GM19452 (cell line): ENCODE measurements at regions not wholly inside any gene's neighbourhood (a gene's known extent, or its start where the extent isn't known, plus 50 kb on each side); places are given as distances from the start of the nearest gene placed in this dataset.
"Not testable (repeated sequence)": the region's sequence is repeated elsewhere in the genome, so short reads cannot be mapped to it uniquely, and the experiment has no call there.

Experiments
- ATAC-seq: cut with Tn5 transposase; IDR thresholded peaks from one replicate; pipeline ENCODE4 v1.9.1; 2021; ENCODE audit not compliant: unreplicated experiment

DNA sequence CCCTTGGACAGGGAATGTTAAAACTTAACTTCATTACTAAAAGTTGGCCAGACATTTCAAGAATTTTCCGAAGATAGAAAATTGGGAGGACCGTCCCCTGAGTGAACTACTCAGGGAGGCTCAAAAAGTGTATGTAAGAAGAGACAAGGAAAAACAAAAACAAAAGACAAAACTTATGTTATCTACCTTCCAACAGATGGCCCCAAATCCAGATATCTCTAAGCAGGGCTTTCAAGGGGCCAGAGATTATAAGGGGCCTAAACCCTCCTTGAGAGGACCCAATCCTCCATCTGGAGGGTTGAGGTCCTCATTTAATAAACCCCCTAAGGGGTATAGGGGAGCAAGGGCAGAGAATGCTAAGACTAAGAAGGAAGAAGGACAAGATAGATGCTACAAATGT is 203.6 kb downstream of the SH2D4B start:
- no peak for ATAC-seq

DNA sequence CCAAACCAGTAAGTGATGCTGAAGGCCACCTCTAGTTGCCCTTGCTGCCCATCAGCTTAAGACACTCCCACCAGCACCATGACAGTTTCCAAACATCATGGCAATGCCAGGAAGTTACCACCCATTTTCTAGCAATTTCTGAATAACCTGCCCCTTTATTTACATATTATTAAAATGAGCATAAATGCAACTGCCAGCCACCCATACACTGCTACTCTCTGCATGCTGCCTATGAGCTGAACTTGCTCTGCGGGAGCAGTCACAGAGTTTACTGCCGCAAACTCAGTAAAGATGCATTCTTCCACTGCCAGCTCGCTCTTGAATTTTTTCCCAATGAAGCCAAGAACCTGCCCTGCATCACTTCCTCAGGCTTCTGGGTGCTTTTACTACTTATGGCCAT is 212.6 kb downstream of the SH2D4B start:
- no peak for ATAC-seq

DNA sequence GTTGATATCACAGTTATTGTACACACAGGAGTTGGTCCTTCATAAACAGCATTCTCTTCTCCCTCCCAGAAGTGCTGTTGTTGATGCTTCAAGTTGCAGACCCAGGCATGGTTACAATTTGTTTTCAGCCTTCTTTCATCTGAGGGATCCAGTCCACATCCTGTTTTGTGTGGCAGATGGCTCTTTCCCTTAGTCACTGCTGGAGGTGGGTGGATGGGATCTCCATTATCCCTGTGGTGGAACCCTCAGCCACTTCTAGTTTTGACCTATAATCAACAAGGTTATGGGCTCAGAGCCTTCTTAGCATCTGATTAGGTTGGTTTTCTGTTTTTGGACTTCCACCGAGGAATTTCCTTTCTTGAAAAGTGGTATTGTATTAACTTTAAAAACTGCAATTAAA is 214.2 kb downstream of the SH2D4B start:
- no peak for ATAC-seq

DNA sequence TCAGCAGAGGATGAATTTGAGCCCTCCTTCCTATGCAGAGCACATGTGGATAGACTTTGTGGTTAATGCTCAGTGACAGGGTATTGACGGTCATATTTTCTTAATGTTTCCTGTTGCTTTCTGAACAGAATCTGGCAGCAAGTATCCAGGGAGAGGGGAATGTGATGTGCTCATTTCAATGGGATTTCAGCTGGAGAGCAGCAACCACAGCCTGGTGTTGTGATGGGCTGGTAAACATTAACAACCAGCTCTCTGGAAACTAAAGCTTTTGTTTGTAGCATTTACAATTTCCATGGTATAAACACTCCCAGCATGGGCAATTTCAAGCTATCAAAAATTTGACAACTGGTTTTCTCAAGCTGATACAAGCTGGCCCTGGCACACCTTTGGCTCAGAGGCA is 215.9 kb downstream of the SH2D4B start:
- ATAC-seq, result no peak

DNA sequence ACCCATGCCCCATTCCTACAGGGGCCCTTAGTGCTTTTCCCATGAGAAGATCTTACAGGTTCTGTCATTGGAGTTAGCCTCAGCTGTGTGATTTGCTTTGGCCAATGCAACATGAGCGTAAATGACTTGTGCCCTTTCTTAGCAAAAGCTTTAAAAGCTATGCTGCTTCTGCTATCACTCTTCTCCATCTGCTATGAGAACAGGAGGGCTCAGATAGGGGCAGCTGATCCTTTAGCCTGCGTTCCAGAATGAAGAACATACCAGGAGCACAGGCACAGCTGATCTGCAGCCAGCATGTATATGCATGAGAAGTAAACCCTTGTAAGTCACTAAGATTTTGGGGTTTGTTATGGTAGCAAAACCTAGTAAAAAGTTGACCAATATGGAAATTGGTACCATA is 218.2 kb downstream of the SH2D4B start:
- no peak for ATAC-seq

DNA sequence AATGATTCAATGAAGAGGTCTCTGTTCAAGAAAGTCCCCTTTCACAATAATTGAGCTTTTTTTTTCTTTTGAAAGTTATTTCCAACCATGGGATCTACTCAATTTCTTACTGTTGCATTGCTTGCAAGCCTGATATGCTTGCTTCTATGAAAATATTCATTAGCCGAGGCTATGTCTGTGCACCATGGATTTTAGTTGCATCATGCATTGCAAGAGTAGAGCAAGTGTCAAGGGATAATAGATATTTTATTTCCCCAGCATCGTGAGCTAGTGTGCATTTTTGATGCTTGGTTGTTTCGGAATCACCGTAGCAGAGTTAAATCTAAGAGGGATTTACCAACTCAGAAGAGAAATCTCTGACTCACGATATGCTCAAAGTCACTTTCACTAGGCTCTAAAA is 222.0 kb downstream of the SH2D4B start:
- ATAC-seq, result no peak

DNA sequence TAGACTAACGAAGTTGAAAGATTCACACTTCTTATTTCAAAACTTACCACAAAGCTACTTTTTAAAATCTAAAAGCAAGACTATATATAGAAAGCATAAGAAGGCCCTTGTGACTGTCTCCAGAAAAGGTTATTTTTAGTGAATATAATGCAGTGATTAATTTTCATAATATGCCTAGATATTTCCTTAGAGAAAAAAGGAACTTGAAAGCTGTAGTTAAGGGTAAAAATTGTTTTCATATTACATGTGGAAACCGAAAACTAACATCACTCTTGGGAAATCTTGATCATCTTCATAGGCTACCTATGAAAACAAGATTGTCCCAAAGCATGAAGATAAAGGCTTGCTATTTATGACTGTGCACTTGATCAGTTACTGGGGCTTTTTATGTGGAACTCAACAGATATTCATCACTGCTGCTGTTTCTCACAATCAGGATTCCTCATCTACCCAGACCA is 223.2 kb downstream of the SH2D4B start:
- ATAC-seq, result no peak

DNA sequence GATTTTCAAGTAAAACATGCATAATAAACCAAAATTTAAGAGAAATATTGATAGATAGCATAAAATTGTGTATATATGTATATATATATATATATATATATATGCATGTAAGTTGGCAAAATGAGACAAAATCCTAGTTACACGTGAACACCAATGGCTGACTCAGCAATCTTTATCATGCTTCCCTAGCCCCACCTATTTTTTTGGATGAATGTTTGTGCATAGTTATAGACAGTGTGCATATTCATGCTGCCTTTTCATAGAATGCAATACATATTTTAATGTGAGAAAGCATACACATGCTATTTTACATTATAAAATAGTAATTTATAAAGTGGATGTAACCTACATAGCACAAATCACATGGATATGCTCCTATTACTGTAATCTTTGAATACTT is 230.3 kb downstream of the SH2D4B start:
- ATAC-seq, result no peak

DNA sequence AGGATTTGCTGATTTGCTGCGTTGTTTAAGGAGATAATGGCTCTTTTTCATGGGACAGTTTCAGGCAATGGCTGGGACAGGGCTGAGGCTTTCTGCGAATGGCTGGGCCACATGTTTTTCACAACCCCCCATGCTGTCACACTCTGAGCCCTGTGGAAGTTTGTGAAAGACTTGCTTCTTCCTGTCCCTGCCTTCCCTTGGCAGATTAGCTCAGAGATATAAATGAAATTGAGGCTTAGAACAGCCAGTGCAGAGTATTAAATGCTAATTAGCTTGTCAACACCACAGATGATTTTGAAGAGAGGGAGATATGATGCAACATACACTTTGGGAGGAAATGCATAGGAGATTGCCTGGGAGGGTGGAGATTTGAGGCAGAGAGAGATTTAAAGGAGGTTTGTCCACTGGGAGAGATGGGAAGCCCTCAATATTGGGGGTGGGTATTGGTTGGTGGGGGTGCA is 232.0 kb downstream of the SH2D4B start:
- ATAC-seq, result no peak

DNA sequence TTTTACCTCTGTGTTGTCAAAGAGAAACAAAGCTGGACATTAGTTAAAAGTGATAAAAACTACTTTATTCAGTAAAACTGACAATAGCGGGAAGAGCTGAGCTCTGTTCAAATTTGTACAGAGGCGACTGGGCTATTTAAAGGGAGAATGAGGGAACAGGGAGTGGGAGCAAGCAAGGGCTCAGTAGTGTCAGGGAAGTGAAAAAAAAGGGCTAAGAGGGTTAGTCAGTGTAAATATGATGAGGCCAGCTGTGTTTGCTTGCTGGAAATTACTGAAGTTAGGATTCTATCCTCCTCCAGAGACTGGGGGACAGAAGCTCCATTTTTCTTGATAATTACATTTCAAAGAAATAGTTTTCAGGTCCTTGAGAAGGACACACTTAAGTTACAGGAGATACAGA is 232.5 kb downstream of the SH2D4B start:
- ATAC-seq, result no peak

DNA sequence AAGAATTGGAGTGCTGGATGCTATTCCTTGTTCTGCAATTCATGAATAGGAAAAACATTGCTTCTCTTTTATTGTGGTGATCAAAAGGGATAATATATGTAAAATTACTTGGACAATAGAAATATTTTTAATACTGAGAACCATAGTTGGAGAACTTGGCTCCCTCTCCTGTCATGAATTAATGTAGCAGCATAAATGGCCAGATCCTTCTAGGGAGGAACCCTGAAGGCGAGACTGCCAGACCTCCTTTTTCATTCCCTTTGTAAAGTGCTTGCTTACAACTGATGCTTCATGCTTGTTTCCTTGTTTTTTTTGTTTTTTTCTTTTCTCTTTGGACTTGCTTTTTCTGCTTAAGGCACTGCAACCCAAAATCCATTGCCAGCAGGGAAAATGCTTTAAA is 233.6 kb downstream of the SH2D4B start:
- no peak for ATAC-seq

DNA sequence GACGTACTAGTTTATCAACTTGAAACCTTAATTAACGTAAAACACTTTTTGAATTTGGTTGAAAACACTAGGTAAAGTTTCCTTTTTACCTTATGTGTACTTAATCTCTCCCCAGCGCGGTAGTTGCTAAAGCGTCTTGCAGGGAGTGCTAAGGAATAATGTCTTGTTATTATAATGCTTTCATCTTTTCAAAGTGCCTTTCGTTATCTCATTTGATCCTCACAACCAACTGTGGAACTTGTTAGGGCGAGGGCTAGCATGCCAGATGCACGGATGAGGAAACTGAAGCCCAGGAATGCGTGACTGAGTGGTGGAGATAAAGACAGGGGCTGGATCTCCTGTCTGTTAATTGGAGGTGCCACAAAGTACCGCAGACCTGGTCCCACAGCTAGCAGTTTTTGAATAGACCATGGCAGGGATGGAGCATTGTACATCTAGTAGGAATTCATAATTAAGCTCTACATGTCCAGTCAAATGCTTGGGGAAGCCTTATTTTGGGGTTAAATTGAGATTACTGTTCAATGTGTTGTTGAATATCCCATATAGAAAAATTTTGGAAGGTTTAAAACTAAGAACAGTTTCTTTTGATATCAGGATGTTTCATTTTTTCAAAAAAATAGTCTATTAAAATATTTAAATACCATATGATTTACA is 234.3 kb downstream of the SH2D4B start:
- ATAC-seq, result no peak

DNA sequence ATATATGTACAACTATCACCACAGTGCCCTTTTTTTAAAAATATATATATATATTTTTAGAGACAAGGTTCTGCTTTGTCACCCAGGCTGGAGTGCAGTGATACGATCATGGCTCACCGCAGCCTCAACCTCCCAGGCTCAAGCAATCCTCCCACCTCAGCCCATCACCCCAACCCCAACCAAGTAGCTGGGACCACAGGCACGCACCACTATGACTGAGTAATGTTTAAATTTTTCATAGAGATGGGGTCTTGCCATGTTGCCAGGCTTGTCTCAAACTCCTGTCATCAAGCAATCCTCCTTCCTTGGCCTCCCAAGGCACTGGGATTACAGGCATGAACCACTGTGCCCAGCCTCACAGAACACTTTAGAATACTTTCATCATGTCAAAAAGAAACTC is 234.9 kb downstream of the SH2D4B start:
- ATAC-seq, result no peak

DNA sequence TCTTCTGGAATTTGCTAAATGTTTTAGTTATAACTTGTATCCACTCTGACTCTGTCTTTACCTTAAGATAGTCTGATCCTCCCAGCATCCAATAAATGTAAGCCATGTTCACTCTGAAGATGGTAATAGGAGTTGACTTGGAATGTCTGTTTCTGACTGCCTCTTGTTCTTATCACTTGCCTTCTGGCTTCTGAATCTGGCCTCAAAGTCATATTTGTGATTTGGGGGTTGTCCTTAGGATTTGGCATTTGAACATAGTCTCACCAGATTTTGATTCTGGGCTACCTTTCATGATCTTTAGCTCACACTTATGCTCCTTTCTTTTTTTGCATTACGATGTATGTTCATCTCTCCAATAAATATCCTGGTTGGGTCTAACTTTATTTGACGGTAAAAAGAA is 247.0 kb downstream of the SH2D4B start:
- no peak for ATAC-seq

DNA sequence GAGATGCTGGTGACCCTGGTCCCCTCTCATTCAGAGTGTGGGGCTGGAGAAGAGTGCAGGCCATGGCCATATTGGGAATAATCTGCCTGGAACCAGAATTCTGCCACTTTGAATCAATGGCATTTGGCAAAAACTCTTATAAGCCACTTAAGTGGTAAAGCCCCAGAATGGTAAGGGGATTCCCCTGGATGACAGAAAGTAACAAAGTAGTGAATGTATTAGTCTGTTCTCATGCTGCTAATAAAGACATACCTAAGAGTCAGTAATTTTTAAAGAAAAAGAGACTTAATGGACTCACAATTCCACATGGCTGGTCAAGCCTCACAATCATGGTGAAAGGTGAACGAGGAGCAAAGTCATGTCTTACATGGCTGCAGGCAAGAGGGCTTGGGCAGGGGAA is 248.6 kb downstream of the SH2D4B start:
- no peak for ATAC-seq

DNA sequence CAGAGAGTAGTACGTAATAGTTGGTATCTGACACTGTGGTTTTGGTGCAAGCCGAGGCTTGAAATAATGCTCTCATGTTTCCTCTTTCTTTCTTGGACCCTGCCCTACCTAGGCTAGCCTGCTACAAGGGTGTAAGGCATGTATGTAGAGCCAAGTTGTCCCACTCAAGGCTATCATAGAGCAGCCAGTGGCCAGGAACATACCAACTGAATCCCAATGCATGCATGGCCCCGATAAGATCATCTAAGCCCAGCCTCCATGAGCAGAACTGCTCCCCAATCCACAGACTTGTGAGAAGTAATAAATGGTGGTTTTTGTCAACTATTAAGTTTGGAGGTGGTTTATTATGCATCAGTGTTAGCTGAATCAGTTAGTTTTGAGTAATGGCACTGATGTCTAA is 250.2 kb downstream of the SH2D4B start:
- ATAC-seq, result no peak

DNA sequence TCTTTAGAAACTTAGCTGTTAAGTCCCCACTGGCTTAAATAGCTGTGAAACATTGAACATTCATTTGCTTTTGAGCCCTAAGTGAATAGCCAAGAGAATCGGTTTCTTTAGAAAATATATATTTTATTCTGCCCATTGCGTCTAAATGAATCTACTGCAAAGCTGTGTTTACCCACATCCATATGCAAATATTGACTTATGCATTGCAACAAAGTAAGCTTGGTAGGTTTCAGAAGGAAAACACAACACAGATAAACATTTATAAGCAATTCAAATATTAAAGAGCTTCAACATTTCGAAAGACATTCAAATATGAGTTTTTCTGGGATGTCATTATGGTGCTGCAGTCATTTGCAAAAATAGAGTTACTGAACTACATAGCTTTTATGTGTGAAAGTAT is 257.3 kb downstream of the SH2D4B start:
- no peak for ATAC-seq

DNA sequence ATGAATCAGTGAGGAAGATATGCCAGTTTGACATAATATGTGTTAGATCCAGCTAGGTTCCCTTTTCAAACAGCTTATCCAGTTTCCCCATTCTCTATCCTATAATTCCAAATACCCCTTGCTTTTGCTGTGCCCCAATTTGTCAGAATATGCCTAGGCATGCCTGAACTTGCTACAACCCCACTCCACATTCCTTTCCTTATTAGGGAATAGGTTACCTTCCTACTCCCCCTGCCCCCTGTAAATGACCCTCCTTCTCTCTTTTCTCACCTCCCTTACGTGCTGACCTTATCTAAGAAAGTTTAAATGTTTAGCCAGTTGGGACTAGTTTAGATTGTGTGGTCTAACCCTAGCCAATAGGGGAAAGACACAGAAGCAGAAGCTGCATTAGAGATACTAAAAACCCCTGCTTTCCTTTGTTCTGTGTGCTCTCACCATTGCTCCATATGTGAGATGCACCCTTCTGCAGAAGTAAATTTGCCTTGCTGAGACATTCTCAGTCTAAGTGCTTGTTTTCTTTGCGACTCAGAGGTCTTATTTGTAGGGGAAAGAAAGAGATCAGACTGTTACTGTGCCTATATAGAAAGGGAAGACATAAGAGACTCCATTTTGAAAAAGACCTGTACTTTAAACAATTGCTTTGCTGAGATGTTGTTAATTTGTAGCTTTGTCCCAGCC is 267.8 kb downstream of the SH2D4B start:
- no peak for ATAC-seq

DNA sequence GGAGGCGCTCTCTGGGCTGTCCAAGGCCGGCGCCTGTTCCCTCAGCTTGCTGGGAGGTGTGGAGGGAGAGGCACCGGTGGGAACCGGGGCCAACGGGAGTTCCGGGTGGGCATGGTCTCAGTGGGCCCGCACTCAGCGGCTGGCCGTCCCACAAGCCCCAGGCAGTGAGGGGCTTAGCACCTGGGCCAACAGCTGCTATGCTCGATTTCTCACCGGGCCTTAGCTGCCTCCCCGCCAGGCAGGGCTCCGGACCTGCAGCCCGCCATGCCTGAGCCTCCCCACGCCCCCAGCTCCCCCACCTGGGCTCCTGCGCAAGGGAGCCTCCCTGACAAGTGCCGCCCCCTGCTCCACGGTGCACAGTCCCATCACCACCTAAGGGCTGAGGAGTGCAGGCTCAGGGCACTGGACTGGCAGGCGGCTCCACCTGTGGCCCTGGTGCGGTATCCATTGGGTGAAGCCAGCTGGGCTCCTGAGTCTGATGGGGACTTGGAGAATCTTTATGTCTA is 276.5 kb downstream of the SH2D4B start:
- ATAC-seq, result no peak

DNA sequence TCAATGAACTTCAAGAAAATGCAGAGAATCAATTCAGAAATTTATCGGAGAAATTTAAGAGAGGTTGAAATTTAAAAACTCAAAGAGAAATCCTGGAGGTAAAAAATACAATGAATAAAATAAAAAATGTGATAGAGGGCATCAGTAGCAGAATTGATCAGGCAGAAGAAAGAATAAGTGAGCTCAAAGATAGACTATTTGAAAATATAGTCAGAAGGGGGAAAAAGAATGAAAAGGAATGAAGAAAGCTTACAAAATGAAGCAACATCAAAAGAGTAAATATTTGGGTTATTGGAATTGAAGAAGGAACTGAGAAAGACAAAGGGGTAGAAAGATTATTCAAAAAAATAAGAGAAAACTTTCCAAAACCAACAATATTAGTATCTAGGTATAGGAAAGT is 291.4 kb downstream of the SH2D4B start:
- no peak for ATAC-seq

DNA sequence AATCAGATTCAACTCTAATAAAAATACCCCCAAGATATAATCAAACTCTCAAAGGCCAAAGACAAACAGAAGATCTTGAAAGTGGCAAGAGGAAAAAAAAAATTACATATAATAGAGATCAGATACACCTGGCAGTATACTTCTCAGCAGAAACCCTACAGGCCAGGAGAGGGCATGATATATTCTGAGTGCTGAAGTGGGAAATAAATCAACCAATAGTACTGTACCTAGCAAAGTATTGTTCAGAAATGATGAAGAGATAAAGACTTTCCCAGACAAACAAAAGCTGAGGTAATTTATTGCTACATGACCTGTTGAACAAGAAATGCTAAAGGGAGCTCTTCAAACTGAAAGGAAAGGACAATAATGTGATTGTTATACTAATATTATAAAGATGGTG is 291.9 kb downstream of the SH2D4B start:
- no peak for ATAC-seq

DNA sequence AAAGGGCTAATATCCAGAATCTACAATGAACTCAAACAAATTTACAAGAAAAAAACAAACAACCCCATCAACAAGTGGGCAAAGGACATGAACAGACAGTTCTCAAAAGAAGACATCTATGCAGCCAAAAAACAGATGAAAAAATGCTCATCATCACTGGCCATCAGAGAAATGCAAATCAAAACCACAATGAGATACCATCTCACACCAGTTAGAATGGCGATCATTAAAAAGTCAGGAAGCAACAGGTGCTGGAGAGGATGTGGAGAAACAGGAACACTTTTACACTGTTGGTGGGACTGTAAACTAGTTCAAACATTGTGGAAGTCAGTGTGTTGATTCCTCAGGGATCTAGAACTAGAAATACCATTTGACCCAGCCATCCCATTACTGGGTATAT is 295.0 kb downstream of the SH2D4B start:
- ATAC-seq, result not testable (repeated sequence)
